Loucy (cell line): ENCODE measurements at regions not wholly inside any gene's neighbourhood (a gene's known extent, or its start where the extent isn't known, plus 50 kb on each side); places are given as distances from the start of the nearest gene placed in this dataset.

Source experiments
- EZH2phosphoT487 ChIP-seq: fragments of 200-600 bp; IDR thresholded peaks from 2 replicates; pipeline ENCODE4 v1.6.1; 2018; ENCODE audit warnings: antibody characterized with exemption, mild to moderate bottlenecking, moderate library complexity, borderline replicate concordance
- TF ChIP-seq, protein P1 (sequence below): fragments of 200-600 bp; sonication (generic); conservative IDR thresholded peaks from 2 replicates; pipeline ENCODE4 v1.5.1; 2014; ENCODE audit warnings: mild to moderate bottlenecking, antibody characterized with exemption, low read length

DNA sequence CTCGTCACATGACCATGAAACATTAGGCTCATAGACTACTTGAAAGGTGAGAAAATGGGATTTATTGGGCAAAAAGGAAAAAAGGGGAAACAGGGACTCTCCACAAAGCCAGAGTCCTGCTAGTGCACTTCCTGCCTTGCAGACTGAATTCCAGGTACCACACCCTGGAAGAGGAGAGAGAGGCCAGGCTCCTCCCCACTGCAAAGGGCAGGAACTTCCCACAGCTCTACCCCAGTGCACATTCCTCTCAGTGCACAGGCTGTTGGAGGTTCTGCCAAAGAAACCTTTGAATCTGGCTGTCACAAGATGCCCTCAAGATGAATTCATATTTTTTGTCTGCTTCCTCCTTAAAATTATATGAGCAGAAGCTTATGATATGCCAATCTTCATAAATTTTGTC is 920.4 kb upstream of the GJE1 start:
- TF ChIP-seq, protein P1, sequence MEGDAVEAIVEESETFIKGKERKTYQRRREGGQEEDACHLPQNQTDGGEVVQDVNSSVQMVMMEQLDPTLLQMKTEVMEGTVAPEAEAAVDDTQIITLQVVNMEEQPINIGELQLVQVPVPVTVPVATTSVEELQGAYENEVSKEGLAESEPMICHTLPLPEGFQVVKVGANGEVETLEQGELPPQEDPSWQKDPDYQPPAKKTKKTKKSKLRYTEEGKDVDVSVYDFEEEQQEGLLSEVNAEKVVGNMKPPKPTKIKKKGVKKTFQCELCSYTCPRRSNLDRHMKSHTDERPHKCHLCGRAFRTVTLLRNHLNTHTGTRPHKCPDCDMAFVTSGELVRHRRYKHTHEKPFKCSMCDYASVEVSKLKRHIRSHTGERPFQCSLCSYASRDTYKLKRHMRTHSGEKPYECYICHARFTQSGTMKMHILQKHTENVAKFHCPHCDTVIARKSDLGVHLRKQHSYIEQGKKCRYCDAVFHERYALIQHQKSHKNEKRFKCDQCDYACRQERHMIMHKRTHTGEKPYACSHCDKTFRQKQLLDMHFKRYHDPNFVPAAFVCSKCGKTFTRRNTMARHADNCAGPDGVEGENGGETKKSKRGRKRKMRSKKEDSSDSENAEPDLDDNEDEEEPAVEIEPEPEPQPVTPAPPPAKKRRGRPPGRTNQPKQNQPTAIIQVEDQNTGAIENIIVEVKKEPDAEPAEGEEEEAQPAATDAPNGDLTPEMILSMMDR: no peak
- TF ChIP-seq EZH2phosphoT487: no peak
